ENCODE measurements at regions not wholly inside any gene's neighbourhood (a gene's known extent, or its start where the extent isn't known, plus 50 kb on each side); places are given as distances from the start of the nearest gene placed in this dataset.
A peak's percentile ranks its signal among the peaks of the same experiment; 100 is the strongest.

DNA sequence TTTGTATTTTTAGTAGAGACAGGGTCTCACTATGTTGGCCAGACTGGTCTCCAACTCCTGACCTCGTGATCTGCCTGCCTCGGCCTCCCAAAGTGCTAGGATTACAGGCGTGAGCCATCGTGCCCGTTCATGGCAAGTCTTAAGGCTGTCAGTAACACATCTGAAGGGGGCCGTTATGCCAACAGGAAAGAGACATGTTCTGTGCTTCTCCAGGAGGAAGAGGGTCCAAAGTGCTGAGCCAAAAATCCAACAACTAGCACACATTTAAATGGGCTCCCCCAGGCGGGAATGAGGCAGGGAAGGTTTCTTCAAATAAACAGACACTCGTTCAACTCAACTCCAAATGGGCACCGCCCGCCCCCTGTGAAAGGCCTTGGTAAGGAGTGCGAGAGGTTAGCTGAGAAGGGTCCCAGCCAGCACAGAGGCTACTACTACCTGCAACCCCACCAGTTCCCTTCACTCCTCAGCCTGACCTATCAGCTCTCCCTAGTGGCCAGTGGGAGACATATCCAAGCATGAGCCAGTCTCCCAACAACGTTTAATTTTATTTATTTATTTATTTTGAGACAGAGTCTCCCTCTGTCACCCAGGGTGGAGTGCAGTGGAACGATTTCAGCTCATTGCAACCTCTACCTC is 84.1 kb upstream of the DMRT1 start:
- Histone ChIP-seq H3K79me2 (ENCODE audit: insufficient read depth) (no peaks in the 10 kb centered on the region), H3K27ac (ENCODE audit: low read depth in 2 of 2, low read length in 1 of 2) (no peak overlapping the region), H2AFZ (ENCODE audit: low read depth) (no peak overlapping the region), H3K4me2 (no peak overlapping the region), H4K20me1 (ENCODE audit: insufficient read depth) (no peaks in the 10 kb centered on the region), H3K9ac (no peak overlapping the region), H3F3A (replicated peaks; ENCODE audit: insufficient read depth) (peaks cover 26% of the 10 kb centered on the region), H3K36me3 (replicated peaks in 1 of 2; ENCODE audit: control insufficient read depth in 1 of 2, insufficient read depth in 2 of 2, low read length in 1 of 2) (no peaks in the 10 kb centered on the region), H3K4me3 (ENCODE audit: low read depth in 2 of 2, low read length in 1 of 2) (no peak overlapping the region), H3K9me3 (no peaks in the 10 kb centered on the region), H3K4me1 (ENCODE audit: control insufficient read depth in 1 of 2, insufficient read depth in 2 of 2, low read depth in 1 of 2, low read length in 1 of 2) (peaks cover 0 to 4% of the 10 kb centered on the region in 2 experiments; a peak in 1 of 4 replicates), H3K9me2 (no peaks in the 10 kb centered on the region), H3K27me3 (ENCODE audit: insufficient read depth) (peaks cover 41% of the 10 kb centered on the region; the same call in 1 of the 2 replicates)
- TF ChIP-seq, protein P1, sequence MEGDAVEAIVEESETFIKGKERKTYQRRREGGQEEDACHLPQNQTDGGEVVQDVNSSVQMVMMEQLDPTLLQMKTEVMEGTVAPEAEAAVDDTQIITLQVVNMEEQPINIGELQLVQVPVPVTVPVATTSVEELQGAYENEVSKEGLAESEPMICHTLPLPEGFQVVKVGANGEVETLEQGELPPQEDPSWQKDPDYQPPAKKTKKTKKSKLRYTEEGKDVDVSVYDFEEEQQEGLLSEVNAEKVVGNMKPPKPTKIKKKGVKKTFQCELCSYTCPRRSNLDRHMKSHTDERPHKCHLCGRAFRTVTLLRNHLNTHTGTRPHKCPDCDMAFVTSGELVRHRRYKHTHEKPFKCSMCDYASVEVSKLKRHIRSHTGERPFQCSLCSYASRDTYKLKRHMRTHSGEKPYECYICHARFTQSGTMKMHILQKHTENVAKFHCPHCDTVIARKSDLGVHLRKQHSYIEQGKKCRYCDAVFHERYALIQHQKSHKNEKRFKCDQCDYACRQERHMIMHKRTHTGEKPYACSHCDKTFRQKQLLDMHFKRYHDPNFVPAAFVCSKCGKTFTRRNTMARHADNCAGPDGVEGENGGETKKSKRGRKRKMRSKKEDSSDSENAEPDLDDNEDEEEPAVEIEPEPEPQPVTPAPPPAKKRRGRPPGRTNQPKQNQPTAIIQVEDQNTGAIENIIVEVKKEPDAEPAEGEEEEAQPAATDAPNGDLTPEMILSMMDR (IDR thresholded peaks at IDR 0.05) = peak; percentile 64
- no peak for TF ChIP-seq NFIC (IDR thresholded peaks at IDR 0.05; ENCODE audit: borderline replicate concordance)
- TF ChIP-seq CHD2 (IDR thresholded peaks at IDR 0.05; ENCODE audit: low read length, partially characterized antibody) = no peak
- TF ChIP-seq, protein P2, sequence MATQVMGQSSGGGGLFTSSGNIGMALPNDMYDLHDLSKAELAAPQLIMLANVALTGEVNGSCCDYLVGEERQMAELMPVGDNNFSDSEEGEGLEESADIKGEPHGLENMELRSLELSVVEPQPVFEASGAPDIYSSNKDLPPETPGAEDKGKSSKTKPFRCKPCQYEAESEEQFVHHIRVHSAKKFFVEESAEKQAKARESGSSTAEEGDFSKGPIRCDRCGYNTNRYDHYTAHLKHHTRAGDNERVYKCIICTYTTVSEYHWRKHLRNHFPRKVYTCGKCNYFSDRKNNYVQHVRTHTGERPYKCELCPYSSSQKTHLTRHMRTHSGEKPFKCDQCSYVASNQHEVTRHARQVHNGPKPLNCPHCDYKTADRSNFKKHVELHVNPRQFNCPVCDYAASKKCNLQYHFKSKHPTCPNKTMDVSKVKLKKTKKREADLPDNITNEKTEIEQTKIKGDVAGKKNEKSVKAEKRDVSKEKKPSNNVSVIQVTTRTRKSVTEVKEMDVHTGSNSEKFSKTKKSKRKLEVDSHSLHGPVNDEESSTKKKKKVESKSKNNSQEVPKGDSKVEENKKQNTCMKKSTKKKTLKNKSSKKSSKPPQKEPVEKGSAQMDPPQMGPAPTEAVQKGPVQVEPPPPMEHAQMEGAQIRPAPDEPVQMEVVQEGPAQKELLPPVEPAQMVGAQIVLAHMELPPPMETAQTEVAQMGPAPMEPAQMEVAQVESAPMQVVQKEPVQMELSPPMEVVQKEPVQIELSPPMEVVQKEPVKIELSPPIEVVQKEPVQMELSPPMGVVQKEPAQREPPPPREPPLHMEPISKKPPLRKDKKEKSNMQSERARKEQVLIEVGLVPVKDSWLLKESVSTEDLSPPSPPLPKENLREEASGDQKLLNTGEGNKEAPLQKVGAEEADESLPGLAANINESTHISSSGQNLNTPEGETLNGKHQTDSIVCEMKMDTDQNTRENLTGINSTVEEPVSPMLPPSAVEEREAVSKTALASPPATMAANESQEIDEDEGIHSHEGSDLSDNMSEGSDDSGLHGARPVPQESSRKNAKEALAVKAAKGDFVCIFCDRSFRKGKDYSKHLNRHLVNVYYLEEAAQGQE (IDR thresholded peaks at IDR 0.05; ENCODE audit: low read depth, low read length) = no peak
- TF ChIP-seq RCOR1 (IDR thresholded peaks at IDR 0.05; ENCODE audit: low read length) = no peak
- TF ChIP-seq SMC3 (IDR thresholded peaks at IDR 0.05; ENCODE audit: low read depth, low read length) = peak; percentile 57
- TF ChIP-seq FOXJ3 (CRISPR knock-in tag; IDR thresholded peaks at IDR 0.05) = no peak
- no peak for TF ChIP-seq TAF1 (IDR thresholded peaks at IDR 0.05; ENCODE audit: borderline replicate concordance, low read depth, low read length)
- peak; percentile 63 for TF ChIP-seq RAD21 (IDR thresholded peaks at IDR 0.05; ENCODE audit: low read length)
- CTCF ChIA-PET = no interaction called here
- 9% methylated on average over 12 of the region's 13 CpGs for WGBS (ENCODE audit: low lambda C conversion rate)
- POLR2A ChIA-PET = no interaction called here
- DNase-seq = peak; percentile 15

DNA sequence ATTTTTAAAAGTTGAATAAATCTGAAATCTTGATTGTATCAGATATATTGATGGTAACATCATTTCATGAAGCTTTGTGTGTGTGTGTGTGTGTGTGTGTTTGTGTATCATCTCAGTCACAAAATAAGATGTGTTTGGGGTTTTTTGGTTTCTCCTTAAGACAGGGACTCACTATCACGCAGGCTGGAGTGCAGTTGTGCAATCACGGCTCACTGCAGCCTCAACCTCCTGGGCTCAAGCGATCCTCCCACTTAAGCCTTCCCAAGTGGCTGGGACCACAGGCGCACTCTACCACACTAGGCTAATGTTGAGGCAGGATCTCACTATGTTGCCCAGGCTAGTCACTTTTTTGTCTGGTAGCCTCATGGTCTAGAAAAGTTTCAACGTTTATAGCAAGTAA is 83.4 kb upstream of the DMRT1 start:
- H4K20me1 ChIP-seq (ENCODE audit: insufficient read depth) = no peaks in the 10 kb centered on the region
- no peak for DNase-seq
- TF ChIP-seq, protein P3, sequence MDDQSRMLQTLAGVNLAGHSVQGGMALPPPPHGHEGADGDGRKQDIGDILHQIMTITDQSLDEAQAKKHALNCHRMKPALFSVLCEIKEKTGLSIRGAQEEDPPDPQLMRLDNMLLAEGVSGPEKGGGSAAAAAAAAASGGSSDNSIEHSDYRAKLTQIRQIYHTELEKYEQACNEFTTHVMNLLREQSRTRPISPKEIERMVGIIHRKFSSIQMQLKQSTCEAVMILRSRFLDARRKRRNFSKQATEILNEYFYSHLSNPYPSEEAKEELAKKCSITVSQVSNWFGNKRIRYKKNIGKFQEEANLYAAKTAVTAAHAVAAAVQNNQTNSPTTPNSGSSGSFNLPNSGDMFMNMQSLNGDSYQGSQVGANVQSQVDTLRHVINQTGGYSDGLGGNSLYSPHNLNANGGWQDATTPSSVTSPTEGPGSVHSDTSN (IDR thresholded peaks at IDR 0.05) = no peak
- TF ChIP-seq TAF1 (IDR thresholded peaks at IDR 0.05; ENCODE audit: borderline replicate concordance, low read depth, low read length) = no peak
- TF ChIP-seq FOSL2 (IDR thresholded peaks at IDR 0.05; ENCODE audit: borderline replicate concordance, low read depth) = no peak
- TF ChIP-seq RCOR1 (IDR thresholded peaks at IDR 0.05; ENCODE audit: low read length) = no peak
- TF ChIP-seq SIN3A (IDR thresholded peaks at IDR 0.05; ENCODE audit: borderline replicate concordance, low read depth, low read length) = no peak
- no peak for TF ChIP-seq YY1 (IDR thresholded peaks at IDR 0.05; ENCODE audit: low read depth)
- TF ChIP-seq CHD2 (IDR thresholded peaks at IDR 0.05; ENCODE audit: low read length, partially characterized antibody) = no peak
- no peak for TF ChIP-seq TEAD4 (IDR thresholded peaks at IDR 0.05; ENCODE audit: borderline replicate concordance, insufficient read depth)
- no peak for TF ChIP-seq RFX5 (IDR thresholded peaks at IDR 0.05; ENCODE audit: low read length)
- TF ChIP-seq, protein P4, sequence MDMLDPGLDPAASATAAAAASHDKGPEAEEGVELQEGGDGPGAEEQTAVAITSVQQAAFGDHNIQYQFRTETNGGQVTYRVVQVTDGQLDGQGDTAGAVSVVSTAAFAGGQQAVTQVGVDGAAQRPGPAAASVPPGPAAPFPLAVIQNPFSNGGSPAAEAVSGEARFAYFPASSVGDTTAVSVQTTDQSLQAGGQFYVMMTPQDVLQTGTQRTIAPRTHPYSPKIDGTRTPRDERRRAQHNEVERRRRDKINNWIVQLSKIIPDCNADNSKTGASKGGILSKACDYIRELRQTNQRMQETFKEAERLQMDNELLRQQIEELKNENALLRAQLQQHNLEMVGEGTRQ (IDR thresholded peaks at IDR 0.05; ENCODE audit: borderline replicate concordance, low read depth, low read length) = no peak
- TF ChIP-seq RAD21 (IDR thresholded peaks at IDR 0.05; ENCODE audit: low read length) = no peak
- no peak for TF ChIP-seq TCF12 (IDR thresholded peaks at IDR 0.05)
- no peak for TF ChIP-seq MEF2A (IDR thresholded peaks at IDR 0.05; ENCODE audit: borderline replicate concordance, low read depth)
- TF ChIP-seq EP300 (IDR thresholded peaks at IDR 0.05; ENCODE audit: borderline replicate concordance in 1 of 2, low read depth in 1 of 2, low read length in 1 of 2) = no peak
- no peak for TF ChIP-seq RXRA (IDR thresholded peaks at IDR 0.05; ENCODE audit: borderline replicate concordance, low read depth)
- peaks cover 21% of the 10 kb centered on the region for H3F3A ChIP-seq (replicated peaks; ENCODE audit: insufficient read depth)
- no peaks in the 10 kb centered on the region for H3K9me3 ChIP-seq
- ChIA-PET POLR2A (no interaction called here), CTCF (no interaction called here)
- H3K27ac ChIP-seq (ENCODE audit: low read depth in 2 of 2, low read length in 1 of 2) = no peak overlapping the region
- H3K9me2 ChIP-seq = no peaks in the 10 kb centered on the region
- H2AFZ ChIP-seq (ENCODE audit: low read depth) = no peak overlapping the region
- H3K79me2 ChIP-seq (ENCODE audit: insufficient read depth) = no peaks in the 10 kb centered on the region
- H3K27me3 ChIP-seq (ENCODE audit: insufficient read depth) = peaks cover 48% of the 10 kb centered on the region; the same call in 1 of the 2 replicates
- H3K4me1 ChIP-seq (ENCODE audit: control insufficient read depth in 1 of 2, insufficient read depth in 2 of 2, low read depth in 1 of 2, low read length in 1 of 2) = peaks cover 0 to 4% of the 10 kb centered on the region in 2 experiments; a peak in 1 of 4 replicates
- no peak overlapping the region for H3K4me3 ChIP-seq (ENCODE audit: low read depth in 2 of 2, low read length in 1 of 2)
- no peak overlapping the region for H3K9ac ChIP-seq
- H3K4me2 ChIP-seq = no peak overlapping the region
- no peaks in the 10 kb centered on the region for H3K36me3 ChIP-seq (replicated peaks in 1 of 2; ENCODE audit: control insufficient read depth in 1 of 2, insufficient read depth in 2 of 2, low read length in 1 of 2)
- WGBS (ENCODE audit: low lambda C conversion rate) = under 1% methylated on average over 5 of the region's 5 CpGs

All from SK-N-SH (cell line).